Hypothalamus (tissue), 51 donors: ENCODE measurements at regions not wholly inside any gene's neighbourhood (a gene's known extent, or its start where the extent isn't known, plus 50 kb on each side); places are given as distances from the start of the nearest gene placed in this dataset.

Experiments
- DNase-seq, 51 donors: peaks; one replicate each; lab custom pipeline; 2025; lab: John Stamatoyannopoulos, UW

GRCh38 chr6:22875845-22876244 is 306.5 kb downstream of the HDGFL1 start:
- no peak for DNase-seq

GRCh38 chr6:22878324-22878701 is 308.9 kb downstream of the HDGFL1 start:
- no peak for DNase-seq

- DNase-seq, result no peak
Observed at GRCh38 chr6:22878706-22879105, 309.3 kb downstream of the HDGFL1 start.

GRCh38 chr6:22880686-22881433 is 311.5 kb downstream of the HDGFL1 start:
- no peak for DNase-seq

- no peak for DNase-seq
Observed at GRCh38 chr6:22882581-22882980, 313.2 kb downstream of the HDGFL1 start.

GRCh38 chr6:22883061-22883717 is 313.8 kb downstream of the HDGFL1 start:
- no peak for DNase-seq

GRCh38 chr6:22884456-22884855 is 315.1 kb downstream of the HDGFL1 start:
- DNase-seq, result no peak

- no peak for DNase-seq
Observed at GRCh38 chr6:22886650-22887581, 317.6 kb downstream of the HDGFL1 start.

- DNase-seq, result no peak
Observed at GRCh38 chr6:22888163-22888752, 318.9 kb downstream of the HDGFL1 start.

GRCh38 chr6:22891934-22892333 is 322.6 kb downstream of the HDGFL1 start:
- no peak for DNase-seq

GRCh38 chr6:22892452-22892851 is 323.1 kb downstream of the HDGFL1 start:
- DNase-seq, result no peak

- DNase-seq, result no peak
Observed at GRCh38 chr6:22896696-22897095, 327.3 kb downstream of the HDGFL1 start.

GRCh38 chr6:22899426-22899825 is 330.1 kb downstream of the HDGFL1 start:
- no peak for DNase-seq

GRCh38 chr6:22903826-22904225 is 334.5 kb downstream of the HDGFL1 start:
- DNase-seq, result no peak

GRCh38 chr6:22904431-22904830 is 335.1 kb downstream of the HDGFL1 start:
- no peak for DNase-seq

- DNase-seq, result no peak
Observed at GRCh38 chr6:22906091-22906549, 336.8 kb downstream of the HDGFL1 start.

- DNase-seq, result no peak
Observed at GRCh38 chr6:22907085-22907484, 337.7 kb downstream of the HDGFL1 start.

GRCh38 chr6:22910370-22910769 is 341.0 kb downstream of the HDGFL1 start:
- DNase-seq, result no peak

- DNase-seq, result no peak
Observed at GRCh38 chr6:22913612-22914011, 344.2 kb downstream of the HDGFL1 start.

GRCh38 chr6:22917344-22917743 is 348.0 kb downstream of the HDGFL1 start:
- no peak for DNase-seq

GRCh38 chr6:22921828-22922227 is 352.5 kb downstream of the HDGFL1 start:
- DNase-seq, result no peak
